IMR-90 (cell line): ENCODE measurements at regions not wholly inside any gene's neighbourhood (a gene's known extent, or its start where the extent isn't known, plus 50 kb on each side); places are given as distances from the start of the nearest gene placed in this dataset.

Experiments
- ATAC-seq: fragments of 200-7000 bp; cut with Tn5 transposase; 2 replicates; pipeline ENCODE4 v1.9.1; 2020; ENCODE audit warnings: low read depth, mild to moderate bottlenecking, moderate library complexity
- BruUV-seq: library from RNA; stranded (reverse); fragments of 400-500 nt; replicated peaks from 2 replicates; lab custom pipeline; 2021; lab: Mats Ljungman, UMichigan
- CTCF ChIA-PET: fragments of 300-600 bp; formaldehyde crosslinking; extraction: SDS; loops from one replicate; lab custom pipeline; 2021; ENCODE audit warnings: antibody characterized with exemption; lab: Yijun Ruan, JAX
- POLR2A ChIA-PET: fragments of 300-600 bp; sonication (Branson Sonifier 250); formaldehyde crosslinking; loops from one replicate; lab custom pipeline; 2022; ENCODE audit warnings: antibody characterized with exemption; ENCODE audit not compliant: unreplicated experiment; lab: Charles Lee
- DNase-seq: peaks from one replicate; pipeline ENCODE4 v3.0.0; 2013
- H2AFZ ChIP-seq: replicated peaks from 2 replicates; pipeline ENCODE3; 2013; ENCODE audit warnings: low read length, mild to moderate bottlenecking; ENCODE audit not compliant: poor library complexity
- H2AK5ac ChIP-seq: 2 replicates; pipeline ENCODE4 v1.6.1; 2013; ENCODE audit warnings: low read depth, low read length, inconsistent platforms
- H2AK9ac ChIP-seq: replicated peaks from 2 replicates; pipeline ENCODE3; 2013; ENCODE audit warnings: mild to moderate bottlenecking, low read depth, low read length, moderate library complexity; ENCODE audit not compliant: poor library complexity
- H2BK120ac ChIP-seq: 2 replicates; pipeline ENCODE4 v1.6.1; 2013; ENCODE audit warnings: low read depth, low read length, inconsistent platforms
- H2BK15ac ChIP-seq: 3 replicates; pipeline ENCODE4 v1.6.1; 2013; ENCODE audit warnings: low read depth, low read length, inconsistent platforms
- H2BK20ac ChIP-seq: 2 replicates; pipeline ENCODE4 v1.6.1; 2013; ENCODE audit warnings: low read depth, mild to moderate bottlenecking, inconsistent platforms, low read length, moderate library complexity
- H2BK5ac ChIP-seq: 2 replicates; pipeline ENCODE4 v1.6.1; 2013; ENCODE audit warnings: mild to moderate bottlenecking, low read depth, low read length, inconsistent platforms; ENCODE audit not compliant: poor library complexity, severe bottlenecking
- H3K14ac ChIP-seq: replicated peaks from 2 replicates; pipeline ENCODE4 v1.6.1; 2013; ENCODE audit warnings: low read depth, low read length, inconsistent platforms
- H3K18ac ChIP-seq: 2 replicates; pipeline ENCODE4 v1.6.1; 2013; ENCODE audit warnings: low read depth, low read length, control low read depth
- H3K23ac ChIP-seq: 2 replicates; pipeline ENCODE4 v1.6.1; 2013; ENCODE audit warnings: low read depth, low read length, inconsistent platforms
- H3K27ac ChIP-seq: 2 replicates; pipeline ENCODE4 v1.5.1; 2013; ENCODE audit warnings: mild to moderate bottlenecking, control low read depth, low read length; ENCODE audit not compliant: insufficient read depth
- H3K27me3 ChIP-seq: 2 replicates; pipeline ENCODE4 v1.6.1; 2013; ENCODE audit warnings: low read length; ENCODE audit not compliant: control insufficient read depth, insufficient read depth
- H3K36me3 ChIP-seq: 2 replicates; pipeline ENCODE4 v1.6.1; 2013; ENCODE audit warnings: low read length, mixed read lengths; ENCODE audit not compliant: control insufficient read depth, insufficient read depth
- H3K4ac ChIP-seq: 2 replicates; pipeline ENCODE4 v1.6.1; 2013; ENCODE audit warnings: low read depth, low read length, inconsistent platforms
- H3K4me1 ChIP-seq: 2 replicates; pipeline ENCODE4 v1.6.1; 2013; ENCODE audit warnings: low read length, mixed read lengths; ENCODE audit not compliant: control insufficient read depth, insufficient read depth
- H3K4me2 ChIP-seq: 2 replicates; pipeline ENCODE4 v1.6.1; 2013; ENCODE audit warnings: low read depth, mild to moderate bottlenecking, control low read depth, low read length, moderate library complexity
- H3K4me3 ChIP-seq: 2 replicates; pipeline ENCODE4 v1.5.1; 2013; ENCODE audit warnings: low read depth, mild to moderate bottlenecking, control low read depth, low read length, moderate library complexity; ENCODE audit not compliant: insufficient read depth
- H3K56ac ChIP-seq: 2 replicates; pipeline ENCODE4 v1.6.1; 2013; ENCODE audit warnings: low read length, inconsistent platforms; ENCODE audit not compliant: insufficient read depth; ENCODE audit errors: extremely low read depth
- H3K79me1 ChIP-seq, 2 experiments: 2 replicates each; pipeline ENCODE4 v1.6.1; 2013; ENCODE audit warnings: low read length in 2 of 2, inconsistent platforms in 1 of 2, low read depth in 1 of 2
- H3K9ac ChIP-seq: 2 replicates; pipeline ENCODE4 v1.6.1; 2013; ENCODE audit warnings: low read depth, low read length, control low read depth
- H3K9me1 ChIP-seq: 2 replicates; pipeline ENCODE4 v1.6.1; 2013; ENCODE audit warnings: low read length, inconsistent platforms; ENCODE audit not compliant: insufficient read depth
- H3K9me3 ChIP-seq: 2 replicates; pipeline ENCODE4 v1.6.1; 2013; ENCODE audit warnings: low read length; ENCODE audit not compliant: control insufficient read depth, insufficient read depth
- H4K20me1 ChIP-seq: 2 replicates; pipeline ENCODE4 v1.6.1; 2013; ENCODE audit warnings: low read length, inconsistent platforms; ENCODE audit not compliant: insufficient read depth
- H4K5ac ChIP-seq: 2 replicates; pipeline ENCODE4 v1.6.1; 2013; ENCODE audit warnings: mild to moderate bottlenecking, low read depth, low read length, control low read depth
- H4K8ac ChIP-seq, 2 experiments: 2 replicates each; pipeline ENCODE4 v1.6.1; 2013; ENCODE audit warnings: low read depth in 2 of 2, low read length in 2 of 2, control low read depth in 1 of 2, inconsistent platforms in 1 of 2
- H4K91ac ChIP-seq: 2 replicates; pipeline ENCODE4 v1.6.1; 2013; ENCODE audit warnings: low read depth, low read length, inconsistent platforms; ENCODE audit not compliant: insufficient read depth
- BHLHE40 ChIP-seq: fragments of 150-350 bp; IDR thresholded peaks from 2 replicates; pipeline ENCODE4 v1.6.1; 2016; ENCODE audit warnings: mild to moderate bottlenecking, low read depth, low read length
- CEBPB ChIP-seq: IDR thresholded peaks from 2 replicates; pipeline ENCODE4 v1.6.1; 2012; ENCODE audit warnings: low read depth, low read length, improper control_type of control experiment
- CHD1 ChIP-seq: IDR thresholded peaks from 2 replicates; pipeline ENCODE4 v1.6.1; 2012; ENCODE audit warnings: low read depth, low read length, improper control_type of control experiment
- FOS ChIP-seq: fragments of 150-350 bp; IDR thresholded peaks from 2 replicates; pipeline ENCODE4 v1.6.1; 2016; ENCODE audit warnings: low read depth, low read length
- MAFK ChIP-seq: IDR thresholded peaks from 2 replicates; pipeline ENCODE4 v1.6.1; 2012; ENCODE audit warnings: low read depth, low read length, improper control_type of control experiment
- MAZ ChIP-seq: IDR thresholded peaks from 2 replicates; pipeline ENCODE4 v1.6.1; 2012; ENCODE audit warnings: low read depth, mild to moderate bottlenecking, low read length, improper control_type of control experiment, moderate library complexity, borderline replicate concordance
- MXI1 ChIP-seq: IDR thresholded peaks from 2 replicates; pipeline ENCODE4 v1.6.1; 2012; ENCODE audit warnings: low read depth, mild to moderate bottlenecking, low read length, moderate library complexity, borderline replicate concordance
- NFE2L2 ChIP-seq: fragments of 150-350 bp; IDR thresholded peaks from 2 replicates; pipeline ENCODE4 v1.6.1; 2016; ENCODE audit warnings: low read depth, mild to moderate bottlenecking, low read length
- POLR2A ChIP-seq: IDR thresholded peaks from 2 replicates; pipeline ENCODE4 v1.6.1; 2012; ENCODE audit warnings: mild to moderate bottlenecking, low read depth, low read length
- RAD21 ChIP-seq: IDR thresholded peaks from 2 replicates; pipeline ENCODE4 v1.6.1; 2012; ENCODE audit warnings: low read length, improper control_type of control experiment
- RCOR1 ChIP-seq: IDR thresholded peaks from 2 replicates; pipeline ENCODE4 v1.6.1; 2012; ENCODE audit warnings: mild to moderate bottlenecking, low read length, improper control_type of control experiment; ENCODE audit not compliant: insufficient replicate concordance
- RFX5 ChIP-seq: IDR thresholded peaks from 2 replicates; pipeline ENCODE4 v1.8.0; 2012; ENCODE audit warnings: low read depth, mild to moderate bottlenecking, low read length, moderate library complexity
- SMC3 ChIP-seq: fragments of 150-350 bp; IDR thresholded peaks from 2 replicates; pipeline ENCODE4 v1.6.1; 2016; ENCODE audit warnings: low read depth, mild to moderate bottlenecking, antibody characterized with exemption, low read length, moderate library complexity
- WGBS, 2 experiments: methylation state at CpG; one replicate each; pipeline versions ENCODE4 v1.1.5 to v1.1.7; 2013; ENCODE audit warnings: missing lambda C conversion rate in 2 of 2; ENCODE audit not compliant: insufficient read length in 1 of 2; ENCODE audit errors: extremely low coverage in 2 of 2; 5-methylcytosine and 5-hydroxymethylcytosine counted together
- dilution Hi-C: fragments of 300-500 bp; cut with HindIII; formaldehyde crosslinking; loops from one replicate; pipeline ENCODE4 v1.14.3; 2018; ENCODE audit warnings: low sequenced_read_pairs; ENCODE audit not compliant: unreplicated experiment
- in situ Hi-C: fragments of 300-500 bp; cut with MboI; formaldehyde crosslinking; loops from 3 replicates; pipeline ENCODE4 v1.14.3; 2019; ENCODE audit warnings: low sequenced_read_pairs, inconsistent platforms, mixed read lengths
- intact Hi-C: fragments of 100-400 bp; cut with micrococcal nuclease; formaldehyde crosslinking; loops from 2 replicates; pipeline ENCODE4 v1.10.0; 2022
- TF ChIP-seq, protein P1 (sequence below): conservative IDR thresholded peaks from 2 replicates; pipeline ENCODE4 v1.5.1; 2012; ENCODE audit warnings: mild to moderate bottlenecking, low read depth, low read length, improper control_type of control experiment
- TF ChIP-seq, protein P2 (sequence below): fragments of 150-350 bp; IDR thresholded peaks from 2 replicates; pipeline ENCODE4 v1.6.1; 2017; ENCODE audit warnings: mild to moderate bottlenecking, antibody characterized with exemption, low read length, low read depth
- TF ChIP-seq, protein P3 (sequence below): fragments of 150-350 bp; IDR thresholded peaks from 2 replicates; pipeline ENCODE4 v1.6.1; 2016; ENCODE audit warnings: low read depth, mild to moderate bottlenecking, low read length, moderate library complexity, borderline replicate concordance

DNA sequence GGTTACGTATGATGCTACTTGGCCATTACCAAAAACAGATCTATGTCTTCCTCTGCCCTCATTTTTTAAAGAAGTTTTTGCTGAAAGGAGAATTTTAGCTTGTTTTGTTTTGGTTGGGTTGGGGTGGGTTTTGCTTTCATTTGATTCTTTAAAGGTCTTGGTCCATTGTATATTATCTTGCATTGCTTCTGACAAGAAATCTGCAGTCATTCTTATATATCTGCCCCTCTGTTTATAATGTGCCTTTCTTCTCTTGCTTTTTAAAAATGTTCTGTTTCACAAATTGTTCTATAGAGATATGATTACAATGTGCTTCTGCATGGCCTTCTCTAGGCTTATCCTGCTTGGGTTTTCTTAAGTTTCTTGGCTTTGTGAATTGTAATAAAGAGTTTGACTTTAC lies 660.6 kb downstream of the RNF144A start:
- no peak overlapping the region for H2BK120ac ChIP-seq
- H3K18ac ChIP-seq: no peak overlapping the region
- in situ Hi-C loops: no loop called here
- H3K9me3 ChIP-seq: no peaks in the 10 kb centered on the region; the same call in 1 of the 2 replicates
- H3K27me3 ChIP-seq: no peaks in the 10 kb centered on the region
- H3K4ac ChIP-seq: no peak overlapping the region
- no peak for DNase-seq
- CTCF ChIA-PET: no interaction called here
- no peaks in the 10 kb centered on the region for H3K9me1 ChIP-seq
- no peak overlapping the region for H2BK5ac ChIP-seq
- H3K9ac ChIP-seq: no peak overlapping the region
- no peak overlapping the region for H2AK9ac ChIP-seq
- H3K27ac ChIP-seq: no peak overlapping the region
- H2AFZ ChIP-seq: no peak overlapping the region
- no peak overlapping the region for H3K23ac ChIP-seq
- H3K56ac ChIP-seq: no peak overlapping the region
- H4K91ac ChIP-seq: no peak overlapping the region
- no peaks in the 10 kb centered on the region for H3K36me3 ChIP-seq
- H2BK15ac ChIP-seq: no peak overlapping the region
- WGBS, 2 experiments: no CpG with 5 or more reads among the region's 1 CpG
- POLR2A ChIA-PET: no interaction called here
- H3K4me1 ChIP-seq: no peaks in the 10 kb centered on the region
- no TSS peak for BruUV-seq
- intact Hi-C loops: no loop called here
- no peak for ATAC-seq
- no peak overlapping the region for H2AK5ac ChIP-seq
- H4K20me1 ChIP-seq: no peaks in the 10 kb centered on the region
- no peak overlapping the region for H4K5ac ChIP-seq
- no peak overlapping the region for H2BK20ac ChIP-seq
- dilution Hi-C loops: no loop called here
- H4K8ac ChIP-seq: no peak overlapping the region
- no peak overlapping the region for H3K4me2 ChIP-seq
- H3K14ac ChIP-seq: no peak overlapping the region
- no peak for TF ChIP-seq RCOR1
- TF ChIP-seq POLR2A: no peak
- TF ChIP-seq CEBPB: no peak
- no peak for TF ChIP-seq CHD1
- TF ChIP-seq FOS: no peak
- no peak for TF ChIP-seq MXI1
- no peak for TF ChIP-seq BHLHE40
- TF ChIP-seq RFX5: no peak
- TF ChIP-seq, protein P1, sequence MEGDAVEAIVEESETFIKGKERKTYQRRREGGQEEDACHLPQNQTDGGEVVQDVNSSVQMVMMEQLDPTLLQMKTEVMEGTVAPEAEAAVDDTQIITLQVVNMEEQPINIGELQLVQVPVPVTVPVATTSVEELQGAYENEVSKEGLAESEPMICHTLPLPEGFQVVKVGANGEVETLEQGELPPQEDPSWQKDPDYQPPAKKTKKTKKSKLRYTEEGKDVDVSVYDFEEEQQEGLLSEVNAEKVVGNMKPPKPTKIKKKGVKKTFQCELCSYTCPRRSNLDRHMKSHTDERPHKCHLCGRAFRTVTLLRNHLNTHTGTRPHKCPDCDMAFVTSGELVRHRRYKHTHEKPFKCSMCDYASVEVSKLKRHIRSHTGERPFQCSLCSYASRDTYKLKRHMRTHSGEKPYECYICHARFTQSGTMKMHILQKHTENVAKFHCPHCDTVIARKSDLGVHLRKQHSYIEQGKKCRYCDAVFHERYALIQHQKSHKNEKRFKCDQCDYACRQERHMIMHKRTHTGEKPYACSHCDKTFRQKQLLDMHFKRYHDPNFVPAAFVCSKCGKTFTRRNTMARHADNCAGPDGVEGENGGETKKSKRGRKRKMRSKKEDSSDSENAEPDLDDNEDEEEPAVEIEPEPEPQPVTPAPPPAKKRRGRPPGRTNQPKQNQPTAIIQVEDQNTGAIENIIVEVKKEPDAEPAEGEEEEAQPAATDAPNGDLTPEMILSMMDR: no peak
- TF ChIP-seq NFE2L2: no peak
- TF ChIP-seq, protein P2, sequence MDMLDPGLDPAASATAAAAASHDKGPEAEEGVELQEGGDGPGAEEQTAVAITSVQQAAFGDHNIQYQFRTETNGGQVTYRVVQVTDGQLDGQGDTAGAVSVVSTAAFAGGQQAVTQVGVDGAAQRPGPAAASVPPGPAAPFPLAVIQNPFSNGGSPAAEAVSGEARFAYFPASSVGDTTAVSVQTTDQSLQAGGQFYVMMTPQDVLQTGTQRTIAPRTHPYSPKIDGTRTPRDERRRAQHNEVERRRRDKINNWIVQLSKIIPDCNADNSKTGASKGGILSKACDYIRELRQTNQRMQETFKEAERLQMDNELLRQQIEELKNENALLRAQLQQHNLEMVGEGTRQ: no peak
- TF ChIP-seq RAD21: no peak
- TF ChIP-seq MAFK: no peak
- no peak for TF ChIP-seq SMC3
- TF ChIP-seq, protein P3, sequence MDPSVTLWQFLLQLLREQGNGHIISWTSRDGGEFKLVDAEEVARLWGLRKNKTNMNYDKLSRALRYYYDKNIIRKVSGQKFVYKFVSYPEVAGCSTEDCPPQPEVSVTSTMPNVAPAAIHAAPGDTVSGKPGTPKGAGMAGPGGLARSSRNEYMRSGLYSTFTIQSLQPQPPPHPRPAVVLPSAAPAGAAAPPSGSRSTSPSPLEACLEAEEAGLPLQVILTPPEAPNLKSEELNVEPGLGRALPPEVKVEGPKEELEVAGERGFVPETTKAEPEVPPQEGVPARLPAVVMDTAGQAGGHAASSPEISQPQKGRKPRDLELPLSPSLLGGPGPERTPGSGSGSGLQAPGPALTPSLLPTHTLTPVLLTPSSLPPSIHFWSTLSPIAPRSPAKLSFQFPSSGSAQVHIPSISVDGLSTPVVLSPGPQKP: no peak
- no peak for TF ChIP-seq MAZ
- H3K4me3 ChIP-seq: no peak overlapping the region
- no peaks in the 10 kb centered on the region for H3K79me1 ChIP-seq
